C1 segment of cervical spinal cord (tissue), 14 donors: ENCODE measurements at regions not wholly inside any gene's neighbourhood (a gene's known extent, or its start where the extent isn't known, plus 50 kb on each side); places are given as distances from the start of the nearest gene placed in this dataset.
"Not testable (repeated sequence)": the region's sequence is repeated elsewhere in the genome, so short reads cannot be mapped to it uniquely, and the experiment has no call there.

Experiments used
- DNase-seq, 14 donors: peaks; one replicate each; lab custom pipeline; 2025; lab: John Stamatoyannopoulos, UW

GRCh38 chr9:107810461-107810961, 320.9 kb upstream of the KLF4 start:
- no peak for DNase-seq

- DNase-seq, result no peak
Observed at GRCh38 chr9:107809871-107810460, 320.4 kb upstream of the KLF4 start.

- no peak for DNase-seq
Observed at GRCh38 chr9:107807183-107807582, 317.6 kb upstream of the KLF4 start.

GRCh38 chr9:107805201-107805600, 315.6 kb upstream of the KLF4 start:
- no peak for DNase-seq

GRCh38 chr9:107794259-107794658, 304.7 kb upstream of the KLF4 start:
- DNase-seq, result no peak

- DNase-seq, result no peak
Observed at GRCh38 chr9:107793541-107793940, 304.0 kb upstream of the KLF4 start.

- no peak for DNase-seq
Observed at GRCh38 chr9:107792596-107792995, 303.0 kb upstream of the KLF4 start.

- DNase-seq, result no peak
Observed at GRCh38 chr9:107792006-107792405, 302.4 kb upstream of the KLF4 start.

- no peak for DNase-seq
Observed at GRCh38 chr9:107789001-107789700, 299.6 kb upstream of the KLF4 start.

GRCh38 chr9:107786561-107786960, 297.0 kb upstream of the KLF4 start:
- DNase-seq, result no peak

- no peak for DNase-seq
Observed at GRCh38 chr9:107784235-107784958, 294.8 kb upstream of the KLF4 start.

GRCh38 chr9:107782789-107783188, 293.2 kb upstream of the KLF4 start:
- no peak for DNase-seq

GRCh38 chr9:107782381-107782780, 292.8 kb upstream of the KLF4 start:
- no peak for DNase-seq

GRCh38 chr9:107780960-107781359, 291.4 kb upstream of the KLF4 start:
- DNase-seq, result no peak

- no peak for DNase-seq
Observed at GRCh38 chr9:107779731-107780130, 290.2 kb upstream of the KLF4 start.

- DNase-seq, result no peak
Observed at GRCh38 chr9:107778661-107779060, 289.1 kb upstream of the KLF4 start.

- DNase-seq, result not testable (repeated sequence)
Observed at GRCh38 chr9:107774099-107774498, 284.5 kb upstream of the KLF4 start.

GRCh38 chr9:107772988-107773387, 283.4 kb upstream of the KLF4 start:
- no peak for DNase-seq

- no peak for DNase-seq
Observed at GRCh38 chr9:107770716-107771115, 281.1 kb upstream of the KLF4 start.

GRCh38 chr9:107768224-107768623, 278.7 kb upstream of the KLF4 start:
- no peak for DNase-seq

GRCh38 chr9:107767711-107768110, 278.1 kb upstream of the KLF4 start:
- no peak for DNase-seq

- not testable (repeated sequence) for DNase-seq
Observed at GRCh38 chr9:107763469-107763868, 273.9 kb upstream of the KLF4 start.

- DNase-seq, result no peak
Observed at GRCh38 chr9:107761307-107761706, 271.7 kb upstream of the KLF4 start.
